H1 (cell line): ENCODE measurements at regions not wholly inside any gene's neighbourhood (a gene's known extent, or its start where the extent isn't known, plus 50 kb on each side); places are given as distances from the start of the nearest gene placed in this dataset.

Experiments used
- CTCF ChIA-PET: fragments of 300-600 bp; sonication (Branson Sonifier 250); formaldehyde crosslinking; loops from one replicate; lab custom pipeline; 2021; ENCODE audit not compliant: partially characterized antibody; lab: Charles Lee
- POLR2A ChIA-PET: fragments of 300-600 bp; sonication (Branson Sonifier 250); formaldehyde crosslinking; loops from one replicate; lab custom pipeline; 2021; ENCODE audit warnings: inconsistent platforms; ENCODE audit not compliant: partially characterized antibody; lab: Charles Lee
- DNase-seq, 2 experiments: peaks; one replicate each; pipeline versions ENCODE4 v3.0.0 to v3.0.0-alpha.2; 2010 to 2022; ENCODE audit warnings: low spot score in 2 of 2, low read depth in 1 of 2, mixed read lengths in 1 of 2
- FAIRE-seq: peaks from 2 replicates; lab custom pipeline; 2011; peaks lifted over from hg19 to GRCh38; lab: Jason Lieb, UNC
- H2AFZ ChIP-seq: 2 replicates; pipeline ENCODE4 v1.8.1; 2012; ENCODE audit warnings: low read length, inconsistent platforms
- H2AK5ac ChIP-seq: 2 replicates; pipeline ENCODE4 v1.6.1; 2013; ENCODE audit warnings: low read depth, low read length
- H2BK120ac ChIP-seq: replicated peaks from 2 replicates; pipeline ENCODE3; 2013; ENCODE audit warnings: low read depth, low read length, inconsistent platforms
- H2BK12ac ChIP-seq: 2 replicates; pipeline ENCODE4 v1.6.1; 2013; ENCODE audit warnings: low read depth, low read length
- H2BK15ac ChIP-seq: 2 replicates; pipeline ENCODE4 v1.6.1; 2013; ENCODE audit warnings: low read length
- H2BK20ac ChIP-seq: 2 replicates; pipeline ENCODE4 v1.6.1; 2013; ENCODE audit warnings: low read length
- H2BK5ac ChIP-seq: 2 replicates; pipeline ENCODE4 v1.6.1; 2013; ENCODE audit warnings: low read depth, low read length
- H3K14ac ChIP-seq: 2 replicates; pipeline ENCODE4 v1.6.1; 2013; ENCODE audit warnings: inconsistent platforms; ENCODE audit not compliant: insufficient read length
- H3K18ac ChIP-seq: 2 replicates; pipeline ENCODE4 v1.6.1; 2013; ENCODE audit warnings: low read length; ENCODE audit errors: extremely low read depth
- H3K23ac ChIP-seq: 2 replicates; pipeline ENCODE4 v1.6.1; 2013; ENCODE audit warnings: inconsistent platforms; ENCODE audit not compliant: insufficient read length
- H3K23me2 ChIP-seq: 2 replicates; pipeline ENCODE4 v1.6.1; 2013; ENCODE audit warnings: low read depth, low read length
- H3K27ac ChIP-seq: 2 replicates; pipeline ENCODE4 v1.6.1; 2011; ENCODE audit warnings: low read depth, low read length, inconsistent platforms
- H3K27me3 ChIP-seq, 4 experiments: replicated peaks in 1 of 4; 1 replicate in 1 of 4; 2 replicates in 3 of 4; pipeline versions ENCODE4 v1.6.1 to v1.8.1; 2011 to 2013; ENCODE audit warnings: low read length in 3 of 4, mild to moderate bottlenecking in 3 of 4, inconsistent platforms in 2 of 4, mixed read lengths in 2 of 4, moderate library complexity in 1 of 4; ENCODE audit not compliant: control insufficient read depth in 3 of 4, insufficient read depth in 3 of 4; ENCODE audit errors: extremely low read depth in 1 of 4
- H3K36me3 ChIP-seq, 4 experiments: 2 replicates each; pipeline versions ENCODE4 v1.6.1 to v1.8.1; 2011 to 2013; ENCODE audit warnings: mild to moderate bottlenecking in 4 of 4, low read length in 3 of 4, moderate library complexity in 2 of 4, control low read depth in 1 of 4, inconsistent platforms in 1 of 4; ENCODE audit not compliant: insufficient read depth in 4 of 4, control insufficient read depth in 2 of 4
- H3K4ac ChIP-seq: replicated peaks from 2 replicates; pipeline ENCODE3; 2013; ENCODE audit warnings: low read length, low read depth, mixed read lengths, inconsistent platforms; ENCODE audit not compliant: insufficient read length
- H3K4me1 ChIP-seq, 4 experiments: replicated peaks in 1 of 4; 1 replicate in 1 of 4; 2 replicates in 3 of 4; pipeline versions ENCODE4 v1.6.1 to v1.8.1; 2011 to 2013; ENCODE audit warnings: low read length in 3 of 4, inconsistent platforms in 2 of 4, mixed read lengths in 1 of 4; ENCODE audit not compliant: insufficient read depth in 4 of 4, control insufficient read depth in 3 of 4
- H3K4me2 ChIP-seq, 2 experiments: 2 replicates each; pipeline versions ENCODE4 v1.6.1 to v1.8.1; 2011 to 2013; ENCODE audit warnings: low read depth in 2 of 2, low read length in 2 of 2, control low read depth in 1 of 2, inconsistent platforms in 1 of 2, mild to moderate bottlenecking in 1 of 2; ENCODE audit not compliant: insufficient read depth in 1 of 2
- H3K4me3 ChIP-seq, 4 experiments: fragments of 200-600, 300-600 bp in 1 of 4; sonication (generic), shearing (Covaris generic), sonication (Bioruptor Twin) in 1 of 4; 2 replicates each; pipeline versions ENCODE4 v1.5.1 to v1.8.1; 2011 to 2016; ENCODE audit warnings: low read length in 4 of 4, low read depth in 3 of 4, control low read depth in 2 of 4, inconsistent platforms in 2 of 4, mild to moderate bottlenecking in 2 of 4, mixed read lengths in 1 of 4, moderate library complexity in 1 of 4; ENCODE audit not compliant: insufficient read depth in 2 of 4; ENCODE audit errors: extremely low read depth in 1 of 4
- H3K56ac ChIP-seq: replicated peaks from 2 replicates; pipeline ENCODE3; 2013; ENCODE audit warnings: low read depth, mild to moderate bottlenecking, mixed read lengths, low read length, inconsistent platforms; ENCODE audit not compliant: insufficient read length
- H3K79me1 ChIP-seq: 2 replicates; pipeline ENCODE4 v1.6.1; 2013; ENCODE audit warnings: low read depth, low read length, control low read depth
- H3K79me2 ChIP-seq, 2 experiments: 2 replicates each; pipeline versions ENCODE4 v1.6.1 to v1.8.1; 2012 to 2013; ENCODE audit warnings: low read length in 2 of 2, mild to moderate bottlenecking in 2 of 2, inconsistent platforms in 1 of 2; ENCODE audit not compliant: insufficient read depth in 2 of 2, control insufficient read depth in 1 of 2
- H3K9ac ChIP-seq, 4 experiments: replicated peaks in 1 of 4; 1 replicate in 1 of 4; 2 replicates in 3 of 4; pipeline versions ENCODE4 v1.6.1 to v1.8.1; 2011 to 2013; ENCODE audit warnings: low read depth in 3 of 4, low read length in 3 of 4, control low read depth in 2 of 4, mild to moderate bottlenecking in 2 of 4, moderate library complexity in 2 of 4, inconsistent platforms in 1 of 4; ENCODE audit errors: extremely low read depth in 1 of 4
- H3K9me3 ChIP-seq, 2 experiments: 2 replicates each; pipeline versions ENCODE4 v1.6.1 to v1.8.1; 2012 to 2013; ENCODE audit warnings: mild to moderate bottlenecking in 2 of 2, moderate library complexity in 2 of 2, control low read depth in 1 of 2, inconsistent platforms in 1 of 2, low read depth in 1 of 2, low read length in 1 of 2, mixed read lengths in 1 of 2; ENCODE audit not compliant: insufficient read depth in 2 of 2
- H4K20me1 ChIP-seq, 2 experiments: replicated peaks in 1 of 2; 2 replicates each; pipeline versions ENCODE3 to v1.8.1; 2011 to 2013; ENCODE audit warnings: inconsistent platforms in 2 of 2, low read length in 2 of 2, mild to moderate bottlenecking in 1 of 2; ENCODE audit not compliant: insufficient read depth in 2 of 2, control insufficient read depth in 1 of 2
- H4K5ac ChIP-seq: 2 replicates; pipeline ENCODE4 v1.6.1; 2013; ENCODE audit warnings: low read length, low read depth, mixed read lengths, inconsistent platforms; ENCODE audit not compliant: insufficient read length
- H4K8ac ChIP-seq: 2 replicates; pipeline ENCODE4 v1.8.0; 2013; ENCODE audit warnings: mild to moderate bottlenecking, moderate library complexity, low read length, inconsistent platforms; ENCODE audit not compliant: insufficient read depth; ENCODE audit errors: extremely low read depth
- H4K91ac ChIP-seq: replicated peaks from 2 replicates; pipeline ENCODE3; 2013; ENCODE audit warnings: low read length, mixed read lengths, inconsistent platforms; ENCODE audit not compliant: insufficient read length
- SAP30 ChIP-seq: fragments of 300-600 bp; sonication (generic); IDR thresholded peaks from 2 replicates; pipeline ENCODE4 v1.7.1; 2012; ENCODE audit warnings: low read length, moderate library complexity, mild to moderate bottlenecking, inconsistent platforms; ENCODE audit not compliant: insufficient read depth, insufficient replicate concordance
- WGBS, 2 experiments: shearing (Covaris generic) in 1 of 2; methylation state at CpG; one replicate each; pipeline versions ENCODE4 v1.1.6 to v1.1.7; 2013 to 2015; ENCODE audit warnings: low lambda C conversion rate in 2 of 2, mixed read lengths in 2 of 2, inconsistent platforms in 1 of 2, low coverage in 1 of 2, missing lambda C conversion rate in 1 of 2; ENCODE audit not compliant: insufficient replicate concordance in 2 of 2, insufficient coverage in 1 of 2, insufficient read length in 1 of 2; ENCODE audit errors: extremely low coverage in 1 of 2, missing lambda C conversion rate in 1 of 2; 5-methylcytosine and 5-hydroxymethylcytosine counted together

- Histone ChIP-seq H2AK5ac (no peak overlapping the region), H3K23me2 (no peaks in the 10 kb centered on the region), H3K4ac (no peak overlapping the region), H3K4me2 (no peak overlapping the region), H2BK12ac (no peak overlapping the region), H4K8ac (no peak overlapping the region), H3K56ac (no peak overlapping the region), H4K91ac (no peak overlapping the region), H3K9ac (no peak overlapping the region), H3K27ac (no peak overlapping the region), H3K79me2 (no peaks in the 10 kb centered on the region), H3K23ac (no peak overlapping the region), H2BK20ac (no peak overlapping the region), H2BK120ac (no peak overlapping the region), H2BK5ac (no peak overlapping the region), H3K14ac (no peak overlapping the region), H3K4me3 (no peak overlapping the region), H3K36me3 (no peaks in the 10 kb centered on the region; a peak in 1 of 8 replicates), H3K9me3 (peaks cover 0 to 18% of the 10 kb centered on the region in 2 experiments; a peak in 3 of 4 replicates), H3K27me3 (no peaks in the 10 kb centered on the region; a peak in 2 of 7 replicates), H4K5ac (no peak overlapping the region), H2AFZ (no peak overlapping the region), H2BK15ac (no peak overlapping the region), H3K18ac (no peak overlapping the region), H3K79me1 (no peaks in the 10 kb centered on the region), H4K20me1 (no peaks in the 10 kb centered on the region), H3K4me1 (peaks cover 0 to 8% (median 6%) of the 10 kb centered on the region in 4 experiments; a peak in 3 of 7 replicates)
- whole genome bisulfite sequencing, 2 experiments = 90% methylated on average over 6 of the region's 6 CpGs; no CpG with 5 or more reads in 1 of the 2 experiments
- DNase-seq (no peak), FAIRE-seq (no peak)
- POLR2A ChIA-PET = no interaction called here
- CTCF ChIA-PET = interaction anchor here (2.3 kb wide), 1 partner anchor 16 kb away, joined by 8 read pairs; no protein-coding TSS in a partner anchor
- no peak for TF ChIP-seq SAP30
Observed at GRCh38 chr10:124223711-124224085, 130.3 kb upstream of the CHST15 start.
